ENCODE measurements at regions not wholly inside any gene's neighbourhood (a gene's known extent, or its start where the extent isn't known, plus 50 kb on each side); places are given as distances from the start of the nearest gene placed in this dataset.
"Not testable (repeated sequence)": the region's sequence is repeated elsewhere in the genome, so short reads cannot be mapped to it uniquely, and the experiment has no call there.

GRCh38 chr1:5156416-5157120 lies 502.2 kb downstream of the AJAP1 start:
- no peak for DNase-seq

- no peak for DNase-seq
These were observed 497.1 kb downstream of the AJAP1 start for GRCh38 chr1:5151511-5151910.

GRCh38 chr1:5150191-5150590 lies 495.8 kb downstream of the AJAP1 start:
- DNase-seq = no peak

GRCh38 chr1:5147806-5148205 lies 493.4 kb downstream of the AJAP1 start:
- DNase-seq = no peak

- DNase-seq = no peak
These were observed 488.0 kb downstream of the AJAP1 start for GRCh38 chr1:5142389-5142788.

GRCh38 chr1:5141750-5142149 lies 487.3 kb downstream of the AJAP1 start:
- DNase-seq = no peak

GRCh38 chr1:5140962-5141361 lies 486.6 kb downstream of the AJAP1 start:
- no peak for DNase-seq

GRCh38 chr1:5140136-5140535 lies 485.7 kb downstream of the AJAP1 start:
- DNase-seq = no peak

- DNase-seq = no peak
These were observed 475.4 kb downstream of the AJAP1 start for GRCh38 chr1:5129746-5130355.

- no peak for DNase-seq
These were observed 470.8 kb downstream of the AJAP1 start for GRCh38 chr1:5125208-5125607.

- no peak for DNase-seq
These were observed 466.1 kb downstream of the AJAP1 start for GRCh38 chr1:5120559-5120958.

GRCh38 chr1:5119366-5120234 lies 465.2 kb downstream of the AJAP1 start:
- no peak for DNase-seq

GRCh38 chr1:5118771-5119170 lies 464.4 kb downstream of the AJAP1 start:
- DNase-seq = not testable (repeated sequence)

- DNase-seq = not testable (repeated sequence)
These were observed 463.9 kb downstream of the AJAP1 start for GRCh38 chr1:5118292-5118691.

- DNase-seq = no peak
These were observed 457.2 kb downstream of the AJAP1 start for GRCh38 chr1:5111581-5111980.

GRCh38 chr1:5110508-5110907 lies 456.1 kb downstream of the AJAP1 start:
- DNase-seq = no peak

GRCh38 chr1:5109633-5110032 lies 455.2 kb downstream of the AJAP1 start:
- DNase-seq = no peak

GRCh38 chr1:5108740-5109139 lies 454.3 kb downstream of the AJAP1 start:
- DNase-seq = no peak

- no peak for DNase-seq
These were observed 451.3 kb downstream of the AJAP1 start for GRCh38 chr1:5105744-5106143.

- DNase-seq = no peak
These were observed 445.1 kb downstream of the AJAP1 start for GRCh38 chr1:5099558-5099957.

GRCh38 chr1:5098981-5099385 lies 444.6 kb downstream of the AJAP1 start:
- DNase-seq = no peak

- DNase-seq = no peak
These were observed 438.6 kb downstream of the AJAP1 start for GRCh38 chr1:5093042-5093441.

- no peak for DNase-seq
These were observed 430.3 kb downstream of the AJAP1 start for GRCh38 chr1:5084676-5085075.

- DNase-seq = no peak
These were observed 412.8 kb downstream of the AJAP1 start for GRCh38 chr1:5067246-5067645.

All from NCI-H1436 (cell line).